GM23338 (cell line): ENCODE measurements at regions not wholly inside any gene's neighbourhood (a gene's known extent, or its start where the extent isn't known, plus 50 kb on each side); places are given as distances from the start of the nearest gene placed in this dataset.

Experiments
- CREB1 ChIP-seq: fragments of 250-450 bp; sonication (Bioruptor Pico); IDR thresholded peaks from 2 replicates; pipeline ENCODE4 v1.5.0; 2020; ENCODE audit warnings: low read depth, mild to moderate bottlenecking, moderate library complexity
- CTCF ChIP-seq, 2 experiments: fragments of 200-600 bp in 1 of 2; sonication (generic) in 1 of 2; conservative IDR thresholded peaks; 2 replicates each; pipeline versions ENCODE4 v1.5.1 to v1.6.1; 2016 to 2017; ENCODE audit warnings: antibody characterized with exemption in 2 of 2, low read depth in 2 of 2, mild to moderate bottlenecking in 2 of 2, moderate library complexity in 1 of 2
- ETS1 ChIP-seq: IDR thresholded peaks from 2 replicates; pipeline ENCODE4 v1.6.1; 2016; ENCODE audit warnings: antibody characterized with exemption
- EZH2 ChIP-seq: fragments of 200-600 bp; sonication (generic); IDR thresholded peaks from one replicate; pipeline ENCODE4 v1.8.0; 2017; ENCODE audit warnings: antibody characterized with exemption, mild to moderate bottlenecking, low read depth; ENCODE audit not compliant: unreplicated experiment
- EZH2phosphoT487 ChIP-seq: fragments of 200-600 bp; sonication (generic); IDR thresholded peaks from one replicate; pipeline ENCODE4 v1.8.1; 2018; ENCODE audit warnings: antibody characterized with exemption; ENCODE audit not compliant: unreplicated experiment
- JUNB ChIP-seq: IDR thresholded peaks from one replicate; pipeline ENCODE4 v1.6.1; 2016; ENCODE audit warnings: antibody characterized with exemption; ENCODE audit not compliant: unreplicated experiment
- NANOG ChIP-seq: IDR thresholded peaks from 2 replicates; pipeline ENCODE4 v1.6.1; 2016; ENCODE audit warnings: antibody characterized with exemption, borderline replicate concordance
- POLR2AphosphoS5 ChIP-seq: IDR thresholded peaks from 2 replicates; pipeline ENCODE4 v1.6.1; 2016; ENCODE audit warnings: antibody characterized with exemption, low read depth
- REST ChIP-seq: IDR thresholded peaks from one replicate; pipeline ENCODE4 v1.6.1; 2018; ENCODE audit warnings: antibody characterized with exemption; ENCODE audit not compliant: unreplicated experiment
- STAT1 ChIP-seq: IDR thresholded peaks from one replicate; pipeline ENCODE4 v1.6.1; 2016; ENCODE audit warnings: antibody characterized with exemption; ENCODE audit not compliant: unreplicated experiment
- ZNF331 ChIP-seq: fragments of 250-450 bp; sonication (Bioruptor Pico); IDR thresholded peaks from 2 replicates; pipeline ENCODE4 v1.5.0; 2020; ENCODE audit warnings: low read depth, mild to moderate bottlenecking, moderate library complexity
- ZNF462 ChIP-seq: fragments of 250-450 bp; sonication (Bioruptor Pico); IDR thresholded peaks from 2 replicates; pipeline ENCODE4 v1.5.0; 2020; ENCODE audit warnings: mild to moderate bottlenecking, moderate library complexity

GRCh38 chr6:103107985-103108384 lies 1714.5 kb downstream of the GRIK2 start:
- TF ChIP-seq CTCF (conservative IDR thresholded peaks at IDR 0.05; ENCODE audit: low read depth in 2 of 2) (no peak), POLR2AphosphoS5 (no peak), REST (no peak), CREB1 (CRISPR knock-in tag) (no peak), EZH2 (no peak), JUNB (no peak), EZH2phosphoT487 (no peak), ZNF331 (no peak), ETS1 (no peak), NANOG (no peak), STAT1 (no peak), ZNF462 (CRISPR knock-in tag) (no peak)
